22Rv1 (cell line): ENCODE measurements at regions not wholly inside any gene's neighbourhood (a gene's known extent, or its start where the extent isn't known, plus 50 kb on each side); places are given as distances from the start of the nearest gene placed in this dataset.

Source experiments
- CTCF ChIP-seq: fragments of 450-650 bp; IDR thresholded peaks from 2 replicates; pipeline ENCODE4 v1.5.1; 2017; ENCODE audit warnings: mild to moderate bottlenecking
- ZFX ChIP-seq: fragments of 450-650 bp; IDR thresholded peaks from 2 replicates; pipeline ENCODE4 v1.6.1; 2017; ENCODE audit warnings: antibody characterized with exemption, borderline replicate concordance

GRCh38 chr10:129101232-129101980 is 365.6 kb upstream of the MGMT start:
- TF ChIP-seq CTCF: no peak
- no peak for TF ChIP-seq ZFX
